Cardiac septum (tissue), 1 donor: ENCODE measurements at regions not wholly inside any gene's neighbourhood (a gene's known extent, or its start where the extent isn't known, plus 50 kb on each side); places are given as distances from the start of the nearest gene placed in this dataset.
"Not testable (repeated sequence)": the region's sequence is repeated elsewhere in the genome, so short reads cannot be mapped to it uniquely, and the experiment has no call there.

ENCODE experiments used
- DNase-seq: peaks from one replicate; pipeline ENCODE4 v3.0.0-alpha.2; 2020; ENCODE audit warnings: low spot score
- intact Hi-C: fragments of 100-400 bp; cut with DNase I; formaldehyde crosslinking; loops from one replicate; pipeline ENCODE4 v1.14.0; 2022
- donor health status: DM: no; HTN: no; CAD: no.

GRCh38 chr1:236343246-236343870, 50.7 kb upstream of the EDARADD start:
- intact Hi-C loops: no loop called here

DNA sequence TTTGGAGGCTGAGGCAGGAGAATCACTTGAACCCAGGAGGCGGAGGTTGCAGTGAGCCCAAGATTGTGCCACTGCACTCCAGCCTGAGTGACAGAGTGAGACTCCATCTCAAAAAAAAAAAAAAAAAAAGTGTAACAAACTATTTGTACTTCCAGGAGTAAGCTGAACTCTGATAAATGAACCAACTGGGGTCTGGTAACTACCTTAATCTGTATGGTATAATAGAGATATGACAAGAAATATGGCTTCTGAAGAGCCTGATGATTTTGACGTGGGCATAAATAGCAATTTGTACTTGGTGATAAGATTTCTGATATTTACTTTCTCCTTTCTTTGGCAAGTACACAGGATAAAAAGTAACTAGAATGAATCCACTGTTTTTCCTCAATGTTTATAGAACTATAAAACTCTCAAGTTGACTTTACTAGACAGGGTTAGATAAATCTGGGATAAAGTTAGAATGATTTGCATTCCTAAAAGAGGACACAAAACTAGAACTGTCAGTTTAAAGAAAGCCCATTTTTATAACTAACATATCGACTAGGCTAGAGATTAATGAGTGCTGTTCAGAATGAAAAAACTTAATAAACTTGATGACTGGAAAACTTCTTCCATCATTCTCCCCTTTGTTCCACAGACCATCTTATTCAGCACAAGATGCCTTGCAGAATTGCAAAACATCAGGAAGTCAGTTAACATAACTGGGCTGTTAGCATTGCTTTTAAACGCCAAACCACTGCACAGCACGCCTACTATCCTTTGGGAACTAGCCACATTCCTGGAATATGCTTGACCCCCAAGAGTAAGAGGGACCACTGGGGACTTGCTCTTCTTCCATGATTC, 51.5 kb upstream of the EDARADD start:
- DNase-seq: no peak
- intact Hi-C loops: no loop called here

More at GRCh38 chr1:236343246-236343870, 50.7 kb upstream of the EDARADD start:
- no peak for DNase-seq

DNA sequence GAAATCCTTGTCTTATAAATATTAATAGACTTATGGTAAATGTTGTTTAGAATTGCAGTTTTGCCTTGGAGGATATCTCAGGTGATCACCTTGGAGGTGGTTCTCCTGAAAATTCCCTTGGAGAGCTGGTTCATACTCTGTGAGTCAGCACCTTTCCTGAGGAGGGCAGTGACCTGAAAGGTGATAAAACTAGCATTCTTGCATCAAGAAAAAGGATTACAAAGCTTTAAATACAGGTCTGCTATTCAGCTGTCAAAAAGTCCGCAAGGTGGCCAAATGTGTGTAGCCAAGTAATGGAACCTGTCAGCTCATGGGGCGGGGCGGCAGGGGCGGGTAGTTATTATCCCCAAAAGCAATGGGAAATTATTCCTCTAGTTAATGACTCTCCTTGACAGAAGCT, 52.8 kb upstream of the EDARADD start:
- no peak for DNase-seq
- intact Hi-C loops: no loop called here

GRCh38 chr1:236338096-236338495, 56.0 kb upstream of the EDARADD start:
- intact Hi-C loops: no loop called here
- DNase-seq: no peak

- intact Hi-C loops: no loop called here
- no peak for DNase-seq
These were observed 54.3 kb upstream of the ERO1B start for GRCh38 chr1:236336084-236336483.

- DNase-seq, intact Hi-C loops: not testable (repeated sequence)
These were observed 53.9 kb upstream of the ERO1B start for GRCh38 chr1:236335633-236336032.

GRCh38 chr1:236334893-236335545, 53.3 kb upstream of the ERO1B start:
- intact Hi-C loops: no loop called here
- DNase-seq: peak; percentile 61

DNA sequence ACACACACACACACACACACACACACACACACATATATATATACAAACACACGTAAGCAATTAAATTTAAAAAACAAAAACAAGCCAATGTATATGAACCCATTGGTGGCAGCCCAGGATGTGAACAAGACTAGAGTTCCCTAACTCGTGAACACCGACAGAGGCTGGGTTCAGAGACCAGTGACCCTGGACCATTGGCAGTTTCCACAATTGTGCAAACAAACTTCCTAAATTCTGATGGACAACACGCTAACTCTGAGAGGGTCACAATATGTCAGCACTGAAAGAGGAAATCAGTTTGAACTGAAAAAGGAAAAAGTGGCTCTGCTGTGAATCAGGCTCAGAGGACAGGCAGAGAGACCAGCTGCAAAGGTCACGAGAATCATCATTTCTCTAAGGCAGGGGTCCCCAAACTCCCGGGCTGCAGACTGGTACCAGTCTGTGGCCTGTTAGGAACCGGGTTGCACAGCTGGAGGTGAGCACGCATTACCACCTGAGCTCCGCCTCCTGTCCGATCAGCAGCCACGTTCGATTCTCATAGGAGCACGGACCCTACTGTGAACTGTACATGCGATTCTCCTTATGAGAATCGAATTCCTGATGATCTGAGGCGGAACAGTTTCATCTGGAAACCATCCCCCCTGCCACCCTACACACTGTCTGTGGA, 50.5 kb upstream of the ERO1B start:
- no peak for DNase-seq
- intact Hi-C loops: no loop called here
